ENCODE measurements at regions not wholly inside any gene's neighbourhood (a gene's known extent, or its start where the extent isn't known, plus 50 kb on each side); places are given as distances from the start of the nearest gene placed in this dataset.

DNA sequence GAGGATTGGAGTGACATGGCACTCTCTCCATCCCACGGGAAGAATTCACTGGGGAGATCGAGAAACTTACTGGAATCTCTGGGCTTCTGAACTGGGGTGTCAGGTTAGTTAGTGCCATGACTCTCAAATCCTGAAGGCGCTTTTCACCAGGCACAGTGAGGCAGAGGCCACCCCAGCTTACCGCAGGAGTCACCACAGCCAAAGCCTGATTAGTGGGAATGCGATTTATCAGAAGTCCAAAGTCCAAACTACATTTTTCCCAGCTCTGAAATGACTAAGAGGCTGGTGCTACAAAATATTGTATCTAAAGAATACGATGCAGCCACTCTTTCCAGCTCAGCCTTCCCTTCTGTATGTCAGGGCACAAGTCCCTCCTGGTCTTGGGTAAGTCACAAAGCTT is 334.8 kb upstream of the SHH start:
- TF ChIP-seq, protein P1, sequence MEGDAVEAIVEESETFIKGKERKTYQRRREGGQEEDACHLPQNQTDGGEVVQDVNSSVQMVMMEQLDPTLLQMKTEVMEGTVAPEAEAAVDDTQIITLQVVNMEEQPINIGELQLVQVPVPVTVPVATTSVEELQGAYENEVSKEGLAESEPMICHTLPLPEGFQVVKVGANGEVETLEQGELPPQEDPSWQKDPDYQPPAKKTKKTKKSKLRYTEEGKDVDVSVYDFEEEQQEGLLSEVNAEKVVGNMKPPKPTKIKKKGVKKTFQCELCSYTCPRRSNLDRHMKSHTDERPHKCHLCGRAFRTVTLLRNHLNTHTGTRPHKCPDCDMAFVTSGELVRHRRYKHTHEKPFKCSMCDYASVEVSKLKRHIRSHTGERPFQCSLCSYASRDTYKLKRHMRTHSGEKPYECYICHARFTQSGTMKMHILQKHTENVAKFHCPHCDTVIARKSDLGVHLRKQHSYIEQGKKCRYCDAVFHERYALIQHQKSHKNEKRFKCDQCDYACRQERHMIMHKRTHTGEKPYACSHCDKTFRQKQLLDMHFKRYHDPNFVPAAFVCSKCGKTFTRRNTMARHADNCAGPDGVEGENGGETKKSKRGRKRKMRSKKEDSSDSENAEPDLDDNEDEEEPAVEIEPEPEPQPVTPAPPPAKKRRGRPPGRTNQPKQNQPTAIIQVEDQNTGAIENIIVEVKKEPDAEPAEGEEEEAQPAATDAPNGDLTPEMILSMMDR (IDR thresholded peaks at IDR 0.05; ENCODE audit: extremely low read depth in 1 of 2, insufficient read depth in 1 of 2, low read depth in 1 of 2, low read length in 2 of 2), result no peak
- TF ChIP-seq POLR2A (IDR thresholded peaks at IDR 0.05; ENCODE audit: low read depth, low read length), result no peak
- TF ChIP-seq EZH2 (IDR thresholded peaks at IDR 0.05; ENCODE audit: borderline replicate concordance, low read depth, low read length, severe bottlenecking), result no peak
- TF ChIP-seq POLR2AphosphoS5 (IDR thresholded peaks at IDR 0.05; ENCODE audit: insufficient read depth, low read depth, low read length), result no peak
- TF ChIP-seq, protein P2, sequence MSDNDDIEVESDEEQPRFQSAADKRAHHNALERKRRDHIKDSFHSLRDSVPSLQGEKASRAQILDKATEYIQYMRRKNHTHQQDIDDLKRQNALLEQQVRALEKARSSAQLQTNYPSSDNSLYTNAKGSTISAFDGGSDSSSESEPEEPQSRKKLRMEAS (IDR thresholded peaks at IDR 0.05; ENCODE audit: insufficient read depth, insufficient read length), result no peak
